ENCODE measurements at regions not wholly inside any gene's neighbourhood (a gene's known extent, or its start where the extent isn't known, plus 50 kb on each side); places are given as distances from the start of the nearest gene placed in this dataset.

- no peak for TF ChIP-seq CTCF (conservative IDR thresholded peaks at IDR 0.05; ENCODE audit: control insufficient read depth, insufficient read depth, low read depth, low read length)
- no peak overlapping the region for H3K4me3 ChIP-seq (ENCODE audit: control insufficient read depth, low read depth, low read length)
- no peak for DNase-seq (ENCODE audit: low read depth)
Measured at GRCh38 chr13:55067946-55068345, 2039.3 kb downstream of the OLFM4 start.

- TF ChIP-seq CTCF (conservative IDR thresholded peaks at IDR 0.05; ENCODE audit: control insufficient read depth, insufficient read depth, low read depth, low read length), result no peak
- no peak for DNase-seq (ENCODE audit: low read depth)
- no peak overlapping the region for H3K4me3 ChIP-seq (ENCODE audit: control insufficient read depth, low read depth, low read length)
Measured at GRCh38 chr13:55069746-55070145, 2041.1 kb downstream of the OLFM4 start.

- H3K4me3 ChIP-seq (ENCODE audit: control insufficient read depth, low read depth, low read length), result no peak overlapping the region
- no peak for TF ChIP-seq CTCF (conservative IDR thresholded peaks at IDR 0.05; ENCODE audit: control insufficient read depth, insufficient read depth, low read depth, low read length)
- no peak for DNase-seq (ENCODE audit: low read depth)
Measured at GRCh38 chr13:55073000-55073399, 2044.4 kb downstream of the OLFM4 start.

GRCh38 chr13:55084630-55085029 lies 2056.0 kb downstream of the OLFM4 start:
- no peak overlapping the region for H3K4me3 ChIP-seq (ENCODE audit: control insufficient read depth, low read depth, low read length)
- no peak for DNase-seq (ENCODE audit: low read depth)
- TF ChIP-seq CTCF (conservative IDR thresholded peaks at IDR 0.05; ENCODE audit: control insufficient read depth, insufficient read depth, low read depth, low read length), result no peak

GRCh38 chr13:55087085-55087484 lies 2053.6 kb upstream of the PRR20A start:
- TF ChIP-seq CTCF (conservative IDR thresholded peaks at IDR 0.05; ENCODE audit: control insufficient read depth, insufficient read depth, low read depth, low read length), result no peak
- DNase-seq (ENCODE audit: low read depth), result no peak
- H3K4me3 ChIP-seq (ENCODE audit: control insufficient read depth, low read depth, low read length), result no peak overlapping the region

- DNase-seq (ENCODE audit: low read depth), result no peak
- no peak for TF ChIP-seq CTCF (conservative IDR thresholded peaks at IDR 0.05; ENCODE audit: control insufficient read depth, insufficient read depth, low read depth, low read length)
- H3K4me3 ChIP-seq (ENCODE audit: control insufficient read depth, low read depth, low read length), result no peak overlapping the region
Measured at GRCh38 chr13:55090612-55091011, 2050.1 kb upstream of the PRR20A start.

GRCh38 chr13:55091172-55091571 lies 2049.5 kb upstream of the PRR20A start:
- no peak for TF ChIP-seq CTCF (conservative IDR thresholded peaks at IDR 0.05; ENCODE audit: control insufficient read depth, insufficient read depth, low read depth, low read length)
- no peak for DNase-seq (ENCODE audit: low read depth)
- H3K4me3 ChIP-seq (ENCODE audit: control insufficient read depth, low read depth, low read length), result no peak overlapping the region

Data from fibroblast of mammary gland (primary cell).